GM08714 (cell line): ENCODE measurements at regions not wholly inside any gene's neighbourhood (a gene's known extent, or its start where the extent isn't known, plus 50 kb on each side); places are given as distances from the start of the nearest gene placed in this dataset.
"Not testable (repeated sequence)": the region's sequence is repeated elsewhere in the genome, so short reads cannot be mapped to it uniquely, and the experiment has no call there.

Source experiments
- H3K4me3 ChIP-seq: fragments of 200-500 bp; sonication (Bioruptor generic); 2 replicates; pipeline ENCODE4 v1.5.1; 2014; ENCODE audit warnings: mild to moderate bottlenecking, low read length, inconsistent platforms
- ZNF274 ChIP-seq: IDR thresholded peaks from 2 replicates; pipeline ENCODE4 v1.6.1; 2012; ENCODE audit warnings: mild to moderate bottlenecking, low read depth, low read length

GRCh38 chr15:92787116-92787515 is 113.0 kb upstream of the CHD2 start:
- no peak for TF ChIP-seq ZNF274
- no peak overlapping the region for H3K4me3 ChIP-seq

DNA sequence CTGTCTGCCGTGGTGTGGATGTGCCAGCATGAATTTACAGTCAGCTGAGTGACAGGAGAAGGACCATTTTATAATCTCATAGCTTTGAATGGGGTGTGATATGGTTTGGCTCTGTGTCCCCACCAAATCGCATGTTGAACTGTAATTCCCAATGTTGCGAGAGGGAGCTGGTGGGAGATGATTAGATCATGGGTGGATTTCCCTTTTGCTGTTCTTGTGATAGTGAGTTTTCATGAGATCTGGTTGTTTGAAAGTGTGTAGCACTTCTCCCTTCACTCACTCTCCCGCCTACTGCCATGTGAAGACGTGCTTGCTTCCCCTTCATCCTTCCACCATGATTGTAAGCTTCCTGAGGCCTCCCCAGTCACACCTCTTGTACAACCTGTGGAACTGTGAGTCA is 111.9 kb upstream of the CHD2 start:
- TF ChIP-seq ZNF274 = no peak
- H3K4me3 ChIP-seq = no peak overlapping the region

DNA sequence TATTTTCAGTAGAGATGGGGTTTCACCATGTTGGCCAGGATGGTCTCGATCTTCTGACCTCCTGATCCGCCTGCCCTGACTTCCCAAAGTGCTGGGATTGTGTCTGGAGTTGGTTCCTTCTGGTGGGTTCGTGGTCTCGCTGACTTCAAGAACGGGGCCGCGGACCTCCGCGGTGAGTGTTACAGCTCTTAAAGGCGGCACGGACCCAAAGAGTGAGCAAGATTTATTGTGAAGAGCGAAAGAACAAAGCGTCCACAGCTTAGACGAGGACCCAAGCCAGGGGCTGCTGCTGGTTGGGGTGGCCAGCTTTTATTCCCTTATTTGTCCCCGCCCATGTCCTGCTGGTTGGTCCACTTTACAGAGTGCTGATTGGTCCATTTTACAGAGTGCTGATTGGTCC is 111.3 kb upstream of the CHD2 start:
- H3K4me3 ChIP-seq = not testable (repeated sequence)

- no peak overlapping the region for H3K4me3 ChIP-seq
- TF ChIP-seq ZNF274 = no peak
Observed at GRCh38 chr15:92796161-92796611, 103.9 kb upstream of the CHD2 start.

DNA sequence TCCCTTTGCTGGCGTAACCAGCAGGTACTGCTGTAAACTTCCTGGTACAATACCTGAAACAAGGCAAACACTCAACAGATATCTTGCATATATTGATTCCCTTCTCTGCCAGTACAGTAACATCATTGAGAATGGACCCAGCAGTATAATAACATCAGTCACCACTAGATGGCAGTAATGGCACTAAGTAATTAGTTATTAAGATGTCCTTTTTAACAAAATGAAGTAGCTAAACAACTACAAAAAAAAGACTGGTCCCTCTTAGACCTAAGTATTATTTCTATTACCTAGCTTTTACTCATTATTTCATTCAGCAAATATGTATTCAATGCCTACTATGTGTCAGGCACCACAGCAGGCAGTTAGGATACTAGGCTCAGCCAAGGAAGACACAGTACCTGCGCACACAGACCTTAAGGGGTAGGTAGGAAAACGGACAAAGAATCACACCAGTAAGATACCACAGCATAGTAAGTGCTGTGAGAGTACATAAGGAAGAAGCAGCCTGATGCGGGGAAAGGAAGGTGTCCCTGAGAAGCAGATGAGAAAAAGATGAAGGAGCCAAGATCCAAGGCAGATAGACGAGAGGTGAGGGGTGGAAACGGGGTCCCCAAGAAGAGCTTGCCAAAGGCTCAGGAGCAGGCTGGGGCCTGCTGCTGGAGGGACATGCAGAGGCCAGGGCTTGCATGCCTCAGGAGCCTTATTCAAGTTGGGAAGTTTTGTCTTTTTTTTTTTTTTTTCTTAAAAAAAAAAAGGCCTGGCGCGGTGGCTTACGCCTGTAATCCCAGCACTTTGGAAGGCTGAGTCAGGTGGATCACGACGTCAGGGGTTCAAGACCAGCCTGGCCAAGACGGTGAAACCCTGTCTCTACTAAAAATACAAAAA is 102.7 kb upstream of the CHD2 start:
- no peak for TF ChIP-seq ZNF274
- H3K4me3 ChIP-seq = no peak overlapping the region

DNA sequence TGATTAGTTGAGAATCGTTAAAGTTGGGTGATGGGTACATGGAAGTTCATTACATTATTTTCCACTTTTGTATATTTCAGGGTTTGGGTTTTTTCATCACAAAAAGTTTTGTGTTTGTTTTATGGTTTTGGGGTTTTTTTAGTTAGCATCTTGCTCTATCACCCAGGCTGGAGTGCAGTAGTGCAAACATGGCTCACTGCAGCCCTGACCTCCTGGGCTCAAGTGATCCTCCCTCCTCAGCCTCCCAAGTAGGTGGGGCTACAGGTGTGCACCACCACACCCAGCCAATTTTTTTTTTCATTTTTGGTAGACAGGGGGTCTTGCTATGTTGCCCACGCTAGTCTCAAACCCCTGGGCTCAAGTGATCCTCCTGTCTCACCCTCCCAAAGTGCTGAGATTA is 100.1 kb upstream of the CHD2 start:
- no peak for TF ChIP-seq ZNF274
- no peak overlapping the region for H3K4me3 ChIP-seq

DNA sequence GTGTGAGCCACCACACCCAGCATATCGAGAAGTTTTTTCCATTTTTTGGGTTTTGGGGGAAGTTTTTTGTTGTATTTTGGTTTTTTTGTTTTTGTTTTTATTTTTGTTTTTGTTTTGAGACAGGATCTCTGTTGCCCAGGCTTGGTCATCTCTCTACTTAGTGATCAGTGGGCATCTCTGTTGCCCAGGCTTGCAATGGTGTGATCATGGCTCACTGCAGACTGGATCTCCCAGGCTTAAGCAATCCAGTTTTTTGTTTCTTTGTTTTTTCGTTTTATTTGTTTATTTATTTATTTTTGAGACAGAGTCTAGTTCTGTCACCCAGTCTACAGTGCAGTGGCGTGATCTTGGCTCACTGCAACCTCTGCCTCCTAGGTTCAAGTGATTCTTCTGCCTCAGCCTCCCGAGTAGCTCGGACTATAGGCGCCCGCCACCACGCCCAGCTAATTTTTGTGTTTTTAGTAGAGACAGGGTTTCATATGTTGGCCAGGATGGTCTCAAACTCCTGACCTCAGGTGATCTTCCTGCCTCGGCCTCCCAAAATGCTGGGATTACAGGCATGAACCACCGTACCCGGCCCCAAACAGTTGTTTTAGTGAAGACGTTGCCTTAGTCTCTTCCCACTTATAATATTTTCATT is 99.6 kb upstream of the CHD2 start:
- H3K4me3 ChIP-seq = not testable (repeated sequence)

GRCh38 chr15:92801056-92801773 is 98.9 kb upstream of the CHD2 start:
- H3K4me3 ChIP-seq = not testable (repeated sequence)

- no peak for TF ChIP-seq ZNF274
- H3K4me3 ChIP-seq = no peak overlapping the region
Observed at GRCh38 chr15:92801774-92802464, 98.2 kb upstream of the CHD2 start.

- no peak overlapping the region for H3K4me3 ChIP-seq
- TF ChIP-seq ZNF274 = no peak
Observed at GRCh38 chr15:92803536-92803851, 96.6 kb upstream of the CHD2 start.

DNA sequence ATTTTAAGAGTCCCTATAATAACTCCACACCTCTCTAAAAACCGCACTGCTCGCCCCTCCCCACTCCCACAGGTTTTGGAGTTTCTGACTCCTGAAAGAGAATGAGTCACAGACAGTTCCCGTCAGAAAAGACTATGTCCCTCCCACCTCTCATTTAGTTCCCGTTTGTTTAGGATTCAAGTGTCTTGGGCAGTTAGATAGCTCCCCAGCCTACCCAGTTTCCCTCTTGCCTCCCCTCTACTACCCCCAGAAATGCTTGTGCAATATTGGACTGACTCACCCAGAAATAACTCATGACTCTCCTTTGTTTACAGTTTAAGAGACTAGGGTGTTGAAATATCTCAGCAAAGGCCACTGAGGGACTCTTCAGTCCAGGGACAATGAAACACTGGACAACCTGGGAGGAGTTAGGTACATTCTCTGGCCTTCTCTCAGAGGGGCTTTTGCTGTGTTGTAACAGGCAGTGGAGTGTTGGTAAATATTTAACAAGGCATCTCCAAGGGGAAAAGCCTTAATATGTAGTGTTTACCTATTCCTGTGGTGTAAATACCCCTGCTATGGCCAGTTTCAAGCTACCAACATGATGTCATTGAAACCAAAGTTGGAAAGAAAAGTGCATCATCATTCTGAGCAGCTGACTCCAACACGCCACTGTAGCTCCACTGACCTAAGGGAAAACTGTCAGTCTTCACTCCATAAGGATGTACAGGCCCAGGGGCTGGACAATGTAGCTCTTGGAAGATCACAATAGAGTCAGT is 96.1 kb upstream of the CHD2 start:
- TF ChIP-seq ZNF274 = no peak
- H3K4me3 ChIP-seq = no peak overlapping the region

- H3K4me3 ChIP-seq = not testable (repeated sequence)
Observed at GRCh38 chr15:92804610-92804936, 95.6 kb upstream of the CHD2 start.

DNA sequence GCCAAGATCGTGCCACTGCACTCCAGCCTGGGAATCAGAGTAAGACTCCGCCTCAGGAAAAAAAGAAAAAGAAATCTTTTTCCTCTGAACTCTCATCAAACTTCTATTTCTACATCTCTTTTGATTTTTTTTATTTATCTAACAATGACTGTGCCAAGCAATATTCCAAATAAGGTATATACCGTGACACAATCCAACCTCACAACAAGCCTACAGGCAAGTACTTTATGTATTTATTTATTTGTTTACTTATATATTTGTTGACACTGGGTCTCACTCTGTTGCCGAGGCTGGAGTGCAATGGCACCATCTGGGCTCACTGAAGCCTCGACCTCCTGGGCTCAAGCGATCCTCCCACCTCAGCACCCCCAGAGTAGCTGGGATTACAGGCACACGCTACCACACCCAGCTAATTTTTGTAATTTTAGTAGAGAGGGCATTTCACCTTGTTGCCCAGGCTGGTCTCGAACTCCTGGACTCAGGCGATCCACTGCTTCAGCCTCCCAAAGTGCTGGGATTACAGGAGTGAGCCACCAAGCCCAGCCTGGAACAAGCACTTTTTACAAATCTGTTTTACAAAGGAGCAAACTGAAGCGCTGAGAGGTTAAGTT is 94.9 kb upstream of the CHD2 start:
- no peak overlapping the region for H3K4me3 ChIP-seq
- no peak for TF ChIP-seq ZNF274

DNA sequence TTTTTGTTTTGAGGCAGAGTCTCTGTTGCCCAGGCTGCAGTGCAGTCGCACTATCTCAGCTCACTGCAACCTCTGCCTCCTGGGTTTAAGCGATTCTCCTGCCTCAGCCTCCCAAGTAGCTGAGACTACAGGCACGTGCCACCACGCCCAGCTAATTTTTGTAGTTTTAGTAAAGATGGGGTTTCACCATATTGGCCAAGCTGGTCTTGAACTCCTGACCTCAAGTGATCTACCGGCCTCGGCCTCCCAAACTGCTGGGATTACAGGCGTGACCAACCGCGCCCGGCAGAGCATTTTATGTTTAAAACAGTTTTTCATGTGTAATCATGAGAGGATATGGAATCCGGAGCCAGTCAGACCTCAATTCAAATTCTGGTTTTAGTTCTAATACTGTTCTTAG is 94.0 kb upstream of the CHD2 start:
- not testable (repeated sequence) for H3K4me3 ChIP-seq
